Gastroesophageal sphincter (tissue), 3 donors: ENCODE measurements at regions not wholly inside any gene's neighbourhood (a gene's known extent, or its start where the extent isn't known, plus 50 kb on each side); places are given as distances from the start of the nearest gene placed in this dataset.

Source experiments
- CTCF ChIP-seq, 4 experiments: fragments of 200-600 bp in 2 of 4; fragments of 450-650 bp in 2 of 4; sonication (generic) in 1 of 4; IDR thresholded peaks; one replicate each; pipeline ENCODE4 v1.5.1; 2017 to 2019; ENCODE audit warnings: antibody characterized with exemption in 4 of 4, mild to moderate bottlenecking in 2 of 4, moderate library complexity in 2 of 4
- EP300 ChIP-seq: sonication (generic); formaldehyde crosslinking; IDR thresholded peaks from one replicate; pipeline ENCODE4 v1.6.1; 2017; ENCODE audit warnings: antibody characterized with exemption, mild to moderate bottlenecking
- POLR2A ChIP-seq, 2 donors: fragments of 450-650 bp; IDR thresholded peaks; one replicate each; pipeline ENCODE4 v1.6.1; 2017; ENCODE audit warnings: antibody characterized with exemption in 2 of 2, mild to moderate bottlenecking in 2 of 2, moderate library complexity in 1 of 2
- POLR2AphosphoS5 ChIP-seq: sonication (generic); formaldehyde crosslinking; IDR thresholded peaks from one replicate; pipeline ENCODE4 v1.6.1; 2017; ENCODE audit warnings: antibody characterized with exemption

- no peak for TF ChIP-seq POLR2AphosphoS5
- no peak for TF ChIP-seq CTCF (IDR thresholded peaks at IDR 0.05)
- TF ChIP-seq EP300 = no peak
- TF ChIP-seq POLR2A (IDR thresholded peaks at IDR 0.05) = no peak
Measured at GRCh38 chr3:18593231-18593630, 168.1 kb upstream of the SATB1 start.
